ENCODE measurements at regions not wholly inside any gene's neighbourhood (a gene's known extent, or its start where the extent isn't known, plus 50 kb on each side); places are given as distances from the start of the nearest gene placed in this dataset.
"Not testable (repeated sequence)": the region's sequence is repeated elsewhere in the genome, so short reads cannot be mapped to it uniquely, and the experiment has no call there.

DNA sequence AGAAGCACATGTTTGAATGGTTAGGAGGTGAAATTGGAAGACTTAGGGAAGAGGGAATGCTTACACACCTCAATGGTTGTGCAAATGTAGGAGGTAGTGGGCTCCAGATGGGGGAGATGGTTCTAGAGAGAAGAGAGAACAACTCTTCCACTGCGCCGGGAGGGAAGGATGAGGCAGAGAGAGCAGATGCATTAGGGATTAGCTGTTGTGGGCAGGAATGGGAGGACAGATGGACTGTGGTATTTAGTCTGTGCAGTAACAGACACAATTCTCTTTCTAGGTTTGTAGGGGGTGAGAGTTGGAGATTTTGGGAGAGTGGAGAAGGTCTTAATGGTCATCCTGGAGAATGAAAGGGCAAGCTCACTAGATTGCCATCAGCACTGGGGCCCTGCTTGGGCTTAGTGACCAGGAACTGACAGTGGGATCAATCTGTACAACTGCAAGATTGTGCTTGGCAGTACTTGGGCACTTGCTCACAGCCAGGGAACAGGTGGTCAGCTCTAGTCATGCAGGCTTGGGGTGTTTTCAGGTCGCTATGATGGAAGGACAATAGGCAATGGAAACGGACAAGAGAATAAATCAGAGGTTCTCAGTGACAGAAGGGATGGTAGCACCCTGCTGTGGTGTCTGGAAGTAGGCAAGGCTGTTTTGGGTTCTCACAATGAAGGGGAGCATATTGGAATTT is 182.0 kb upstream of the MYLIP start:
- H3K36me3 ChIP-seq (ENCODE audit: insufficient read depth, low read length), result no peaks in the 10 kb centered on the region
- no peak overlapping the region for H3K27ac ChIP-seq (ENCODE audit: low read depth, low read length)
- no peaks in the 10 kb centered on the region for H3K4me1 ChIP-seq (ENCODE audit: control insufficient read depth, insufficient read depth, low read length, unreplicated experiment)
- H2AFZ ChIP-seq (ENCODE audit: low read length, unreplicated experiment), result no peak overlapping the region
- no peak overlapping the region for H3K4me3 ChIP-seq (ENCODE audit: low read depth, low read length)
- no peaks in the 10 kb centered on the region for H3K79me2 ChIP-seq (ENCODE audit: control insufficient read depth, insufficient read depth, low read length, unreplicated experiment)
- H3K27me3 ChIP-seq (ENCODE audit: insufficient read depth, low read length), result no peaks in the 10 kb centered on the region

- no peaks in the 10 kb centered on the region for H3K4me1 ChIP-seq (ENCODE audit: control insufficient read depth, insufficient read depth, low read length, unreplicated experiment)
- H3K36me3 ChIP-seq (ENCODE audit: insufficient read depth, low read length), result no peaks in the 10 kb centered on the region
- H3K27me3 ChIP-seq (ENCODE audit: insufficient read depth, low read length), result no peaks in the 10 kb centered on the region
- H3K27ac ChIP-seq (ENCODE audit: low read depth, low read length), result no peak overlapping the region
- H2AFZ ChIP-seq (ENCODE audit: low read length, unreplicated experiment), result no peak overlapping the region
- H3K79me2 ChIP-seq (ENCODE audit: control insufficient read depth, insufficient read depth, low read length, unreplicated experiment), result no peaks in the 10 kb centered on the region
- H3K4me3 ChIP-seq (ENCODE audit: low read depth, low read length), result no peak overlapping the region
These were observed 183.2 kb upstream of the MYLIP start for GRCh38 chr6:15945593-15946159.

- Histone ChIP-seq H3K36me3 (ENCODE audit: insufficient read depth, low read length) (no peaks in the 10 kb centered on the region), H3K27me3 (ENCODE audit: insufficient read depth, low read length) (no peaks in the 10 kb centered on the region), H2AFZ (ENCODE audit: low read length, unreplicated experiment) (no peak overlapping the region), H3K27ac (ENCODE audit: low read depth, low read length) (no peak overlapping the region), H3K4me3 (ENCODE audit: low read depth, low read length) (no peak overlapping the region), H3K79me2 (ENCODE audit: control insufficient read depth, insufficient read depth, low read length, unreplicated experiment) (no peaks in the 10 kb centered on the region), H3K4me1 (ENCODE audit: control insufficient read depth, insufficient read depth, low read length, unreplicated experiment) (no peaks in the 10 kb centered on the region)
These were observed 185.5 kb upstream of the MYLIP start for GRCh38 chr6:15943423-15943822.

GRCh38 chr6:15941168-15941567 is 187.7 kb upstream of the MYLIP start:
- Histone ChIP-seq H3K27me3 (ENCODE audit: insufficient read depth, low read length) (no peaks in the 10 kb centered on the region), H3K36me3 (ENCODE audit: insufficient read depth, low read length) (no peaks in the 10 kb centered on the region), H3K27ac (ENCODE audit: low read depth, low read length) (no peak overlapping the region), H3K79me2 (ENCODE audit: control insufficient read depth, insufficient read depth, low read length, unreplicated experiment) (no peaks in the 10 kb centered on the region), H3K4me3 (ENCODE audit: low read depth, low read length) (no peak overlapping the region), H3K4me1 (ENCODE audit: control insufficient read depth, insufficient read depth, low read length, unreplicated experiment) (no peaks in the 10 kb centered on the region), H2AFZ (ENCODE audit: low read length, unreplicated experiment) (no peak overlapping the region)

GRCh38 chr6:15938107-15938506 is 190.8 kb upstream of the MYLIP start:
- H3K27me3 ChIP-seq (ENCODE audit: insufficient read depth, low read length), result no peaks in the 10 kb centered on the region
- H3K4me1 ChIP-seq (ENCODE audit: control insufficient read depth, insufficient read depth, low read length, unreplicated experiment), result no peaks in the 10 kb centered on the region
- H2AFZ ChIP-seq (ENCODE audit: low read length, unreplicated experiment), result no peak overlapping the region
- no peak overlapping the region for H3K4me3 ChIP-seq (ENCODE audit: low read depth, low read length)
- H3K27ac ChIP-seq (ENCODE audit: low read depth, low read length), result no peak overlapping the region
- no peaks in the 10 kb centered on the region for H3K36me3 ChIP-seq (ENCODE audit: insufficient read depth, low read length)
- H3K79me2 ChIP-seq (ENCODE audit: control insufficient read depth, insufficient read depth, low read length, unreplicated experiment), result no peaks in the 10 kb centered on the region

GRCh38 chr6:15937602-15938001 is 191.3 kb upstream of the MYLIP start:
- Histone ChIP-seq H3K27me3 (ENCODE audit: insufficient read depth, low read length) (no peaks in the 10 kb centered on the region), H3K4me3 (ENCODE audit: low read depth, low read length) (no peak overlapping the region), H3K36me3 (ENCODE audit: insufficient read depth, low read length) (no peaks in the 10 kb centered on the region), H3K79me2 (ENCODE audit: control insufficient read depth, insufficient read depth, low read length, unreplicated experiment) (no peaks in the 10 kb centered on the region), H2AFZ (ENCODE audit: low read length, unreplicated experiment) (no peak overlapping the region), H3K4me1 (ENCODE audit: control insufficient read depth, insufficient read depth, low read length, unreplicated experiment) (no peaks in the 10 kb centered on the region), H3K27ac (ENCODE audit: low read depth, low read length) (no peak overlapping the region)

DNA sequence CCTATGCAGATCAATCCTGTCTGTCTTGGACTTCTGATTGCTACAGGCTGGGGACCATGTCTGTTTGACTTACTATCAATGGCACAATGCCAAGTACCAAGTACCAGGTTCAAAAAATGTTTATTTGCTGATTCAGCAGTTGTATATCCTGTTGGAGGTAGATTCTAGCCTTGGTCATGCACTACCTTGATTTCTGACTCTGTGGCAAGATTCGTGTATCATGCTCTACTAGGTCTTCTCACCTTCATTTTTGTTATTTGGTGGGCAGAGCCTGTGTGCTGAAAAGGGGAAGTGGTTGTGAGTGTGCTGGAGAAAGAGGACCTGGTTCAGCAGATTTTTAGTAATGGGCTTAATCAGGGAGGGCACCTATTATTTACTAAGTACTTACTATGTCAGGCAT is 192.4 kb upstream of the MYLIP start:
- H3K27me3 ChIP-seq (ENCODE audit: insufficient read depth, low read length), result no peaks in the 10 kb centered on the region
- no peaks in the 10 kb centered on the region for H3K79me2 ChIP-seq (ENCODE audit: control insufficient read depth, insufficient read depth, low read length, unreplicated experiment)
- H3K27ac ChIP-seq (ENCODE audit: low read depth, low read length), result no peak overlapping the region
- H3K4me1 ChIP-seq (ENCODE audit: control insufficient read depth, insufficient read depth, low read length, unreplicated experiment), result no peaks in the 10 kb centered on the region
- H2AFZ ChIP-seq (ENCODE audit: low read length, unreplicated experiment), result no peak overlapping the region
- no peak overlapping the region for H3K4me3 ChIP-seq (ENCODE audit: low read depth, low read length)
- no peaks in the 10 kb centered on the region for H3K36me3 ChIP-seq (ENCODE audit: insufficient read depth, low read length)

DNA sequence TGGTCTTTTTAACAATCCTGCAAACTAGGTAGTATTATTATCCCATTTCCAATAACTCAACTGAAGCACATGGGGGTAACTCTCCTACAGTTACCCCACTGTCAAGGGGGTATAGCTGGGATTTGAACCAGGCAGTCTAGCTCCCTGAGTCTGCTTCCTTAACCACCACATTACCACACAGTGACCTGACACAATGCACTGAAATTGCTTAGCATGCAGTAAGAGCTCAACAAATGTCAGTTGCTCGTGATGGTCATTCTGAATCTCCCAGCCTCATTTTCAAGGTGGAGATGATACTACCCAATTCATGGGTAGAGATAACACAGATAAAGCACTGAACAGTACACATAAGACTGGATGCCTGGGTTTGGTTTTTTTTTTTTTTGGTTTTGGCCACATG is 193.2 kb upstream of the MYLIP start:
- H3K4me1 ChIP-seq (ENCODE audit: control insufficient read depth, insufficient read depth, low read length, unreplicated experiment), result no peaks in the 10 kb centered on the region
- no peaks in the 10 kb centered on the region for H3K79me2 ChIP-seq (ENCODE audit: control insufficient read depth, insufficient read depth, low read length, unreplicated experiment)
- no peak overlapping the region for H3K27ac ChIP-seq (ENCODE audit: low read depth, low read length)
- H2AFZ ChIP-seq (ENCODE audit: low read length, unreplicated experiment), result no peak overlapping the region
- no peaks in the 10 kb centered on the region for H3K36me3 ChIP-seq (ENCODE audit: insufficient read depth, low read length)
- H3K27me3 ChIP-seq (ENCODE audit: insufficient read depth, low read length), result no peaks in the 10 kb centered on the region
- H3K4me3 ChIP-seq (ENCODE audit: low read depth, low read length), result no peak overlapping the region

DNA sequence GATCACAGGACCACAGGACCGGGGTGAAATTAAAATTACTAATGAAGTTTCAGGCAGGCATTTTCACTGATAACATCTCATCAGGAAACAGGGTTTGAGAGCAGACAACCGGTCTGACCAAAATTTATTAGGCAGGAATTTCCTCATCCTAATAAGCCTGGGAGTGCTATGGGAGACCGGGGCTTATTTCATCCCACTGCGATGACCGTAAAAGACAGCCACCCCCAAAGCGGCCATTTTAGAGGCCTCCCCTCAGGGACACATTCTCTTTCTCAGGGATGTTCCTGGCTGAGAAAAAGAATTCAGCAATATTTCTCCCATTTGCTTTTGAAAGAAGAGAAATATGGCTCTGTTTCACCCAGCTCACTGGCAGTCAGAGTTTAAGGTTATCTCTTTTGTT is 197.2 kb upstream of the MYLIP start:
- not testable (repeated sequence) for H3K79me2 ChIP-seq (ENCODE audit: control insufficient read depth, insufficient read depth, low read length, unreplicated experiment); H3K27me3 ChIP-seq (ENCODE audit: insufficient read depth, low read length)

DNA sequence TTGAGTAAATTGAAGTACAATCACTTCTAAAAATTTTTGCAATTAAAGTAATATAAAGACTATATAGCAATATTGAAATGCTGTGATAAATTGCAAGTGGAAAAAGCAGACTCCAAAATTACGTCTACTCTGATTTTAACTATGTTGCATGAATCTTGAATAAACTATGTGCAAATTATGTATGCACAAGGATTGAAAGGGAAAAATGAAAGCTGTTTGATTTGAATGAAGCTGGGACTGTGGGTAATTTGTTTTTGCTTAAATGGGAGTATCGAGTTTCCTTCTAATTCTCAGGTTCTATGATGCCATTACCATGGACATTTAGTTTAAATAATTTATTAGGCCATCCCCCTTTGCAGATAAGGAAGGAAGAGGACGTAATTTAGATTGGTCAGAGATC is 198.7 kb upstream of the MYLIP start:
- H3K4me3 ChIP-seq (ENCODE audit: low read depth, low read length), result no peak overlapping the region
- no peak overlapping the region for H2AFZ ChIP-seq (ENCODE audit: low read length, unreplicated experiment)
- no peaks in the 10 kb centered on the region for H3K79me2 ChIP-seq (ENCODE audit: control insufficient read depth, insufficient read depth, low read length, unreplicated experiment)
- H3K4me1 ChIP-seq (ENCODE audit: control insufficient read depth, insufficient read depth, low read length, unreplicated experiment), result no peaks in the 10 kb centered on the region
- H3K27ac ChIP-seq (ENCODE audit: low read depth, low read length), result no peak overlapping the region
- H3K36me3 ChIP-seq (ENCODE audit: insufficient read depth, low read length), result no peaks in the 10 kb centered on the region
- H3K27me3 ChIP-seq (ENCODE audit: insufficient read depth, low read length), result no peaks in the 10 kb centered on the region

More for the DNA sequence above, 197.2 kb upstream of the MYLIP start:
- not testable (repeated sequence) for H3K27ac ChIP-seq (ENCODE audit: low read depth, low read length); H3K4me3 ChIP-seq (ENCODE audit: low read depth, low read length); H2AFZ ChIP-seq (ENCODE audit: low read length, unreplicated experiment); H3K36me3 ChIP-seq (ENCODE audit: insufficient read depth, low read length); H3K4me1 ChIP-seq (ENCODE audit: control insufficient read depth, insufficient read depth, low read length, unreplicated experiment)

GRCh38 chr6:15929685-15930084 is 199.2 kb upstream of the MYLIP start:
- Histone ChIP-seq H3K4me1 (ENCODE audit: control insufficient read depth, insufficient read depth, low read length, unreplicated experiment) (no peaks in the 10 kb centered on the region), H2AFZ (ENCODE audit: low read length, unreplicated experiment) (no peak overlapping the region), H3K27ac (ENCODE audit: low read depth, low read length) (no peak overlapping the region), H3K36me3 (ENCODE audit: insufficient read depth, low read length) (no peaks in the 10 kb centered on the region), H3K79me2 (ENCODE audit: control insufficient read depth, insufficient read depth, low read length, unreplicated experiment) (no peaks in the 10 kb centered on the region), H3K4me3 (ENCODE audit: low read depth, low read length) (no peak overlapping the region), H3K27me3 (ENCODE audit: insufficient read depth, low read length) (no peaks in the 10 kb centered on the region)

All from ACC112 (cell line).